ENCODE measurements at regions not wholly inside any gene's neighbourhood (a gene's known extent, or its start where the extent isn't known, plus 50 kb on each side); places are given as distances from the start of the nearest gene placed in this dataset.

GRCh38 chr18:27861539-27861938 lies 315.4 kb downstream of the CDH2 start:
- no peaks in the 10 kb centered on the region for H3K9me3 ChIP-seq
- H3K4me1 ChIP-seq, result 0 out of 2 replicates have a peak, but pooled peaks cover 10% of the 10 kb centered on the region
- no peak overlapping the region for H3K27ac ChIP-seq
- H3K9ac ChIP-seq, result no peak overlapping the region
- H3K27me3 ChIP-seq, result no peaks in the 10 kb centered on the region
- H4K20me1 ChIP-seq, result no peaks in the 10 kb centered on the region
- no peaks in the 10 kb centered on the region for H3K36me3 ChIP-seq
- H3K4me2 ChIP-seq, result no peak overlapping the region
- no peak for TF ChIP-seq Cebpa-rat (IDR thresholded peaks at IDR 0.05)
- no peak overlapping the region for H3K4me3 ChIP-seq

- H3K27ac ChIP-seq, result no peak overlapping the region
- 0 out of 2 replicates have a peak, but pooled peaks cover 10% of the 10 kb centered on the region for H3K4me1 ChIP-seq
- no peak for TF ChIP-seq Cebpa-rat (IDR thresholded peaks at IDR 0.05)
- H3K27me3 ChIP-seq, result no peaks in the 10 kb centered on the region
- H3K36me3 ChIP-seq, result no peaks in the 10 kb centered on the region
- no peaks in the 10 kb centered on the region for H4K20me1 ChIP-seq
- peak overlapping the region; percentile 16; the same call in 1 of the 2 replicates for H3K4me2 ChIP-seq
- no peaks in the 10 kb centered on the region for H3K9me3 ChIP-seq
- H3K4me3 ChIP-seq, result no peak overlapping the region
- H3K9ac ChIP-seq, result no peak overlapping the region
Measured at GRCh38 chr18:27860701-27861107, 316.2 kb downstream of the CDH2 start.

DNA sequence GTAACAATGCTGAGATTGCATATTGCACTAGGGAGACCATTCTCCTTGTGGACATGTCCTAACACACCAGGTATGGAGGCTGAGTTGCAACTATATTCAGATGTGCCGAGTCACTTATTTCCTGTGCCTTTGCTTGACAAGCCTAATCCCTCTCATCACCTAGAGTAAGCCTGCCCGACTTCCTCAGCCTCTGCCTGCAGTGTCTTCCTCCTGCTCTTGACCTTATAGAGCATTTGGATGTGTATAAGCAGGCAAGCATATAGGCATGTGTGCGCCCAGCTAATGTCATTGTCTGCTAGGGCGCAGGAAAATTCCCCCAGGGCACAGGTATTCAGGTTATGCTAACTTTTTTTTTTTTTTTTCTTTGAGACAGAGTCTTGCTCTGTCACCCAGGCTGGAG lies 316.9 kb downstream of the CDH2 start:
- Histone ChIP-seq H3K9ac (no peak overlapping the region), H3K36me3 (no peaks in the 10 kb centered on the region), H3K27ac (no peak overlapping the region), H3K27me3 (no peaks in the 10 kb centered on the region), H3K4me2 (peak overlapping the region; percentile 16; the same call in 1 of the 2 replicates), H3K9me3 (no peaks in the 10 kb centered on the region), H4K20me1 (no peaks in the 10 kb centered on the region), H3K4me3 (no peak overlapping the region), H3K4me1 (0 out of 2 replicates have a peak, but pooled peaks cover 10% of the 10 kb centered on the region)
- TF ChIP-seq Cebpa-rat (IDR thresholded peaks at IDR 0.05), result no peak

- Histone ChIP-seq H3K4me3 (no peak overlapping the region), H3K27me3 (no peaks in the 10 kb centered on the region), H3K4me1 (0 out of 2 replicates have a peak, but pooled peaks cover 10% of the 10 kb centered on the region), H4K20me1 (no peaks in the 10 kb centered on the region), H3K9me3 (no peaks in the 10 kb centered on the region), H3K27ac (no peak overlapping the region), H3K36me3 (no peaks in the 10 kb centered on the region), H3K9ac (no peak overlapping the region), H3K4me2 (no peak overlapping the region)
- TF ChIP-seq Cebpa-rat (IDR thresholded peaks at IDR 0.05), result no peak
Measured at GRCh38 chr18:27856820-27857219, 320.1 kb downstream of the CDH2 start.

DNA sequence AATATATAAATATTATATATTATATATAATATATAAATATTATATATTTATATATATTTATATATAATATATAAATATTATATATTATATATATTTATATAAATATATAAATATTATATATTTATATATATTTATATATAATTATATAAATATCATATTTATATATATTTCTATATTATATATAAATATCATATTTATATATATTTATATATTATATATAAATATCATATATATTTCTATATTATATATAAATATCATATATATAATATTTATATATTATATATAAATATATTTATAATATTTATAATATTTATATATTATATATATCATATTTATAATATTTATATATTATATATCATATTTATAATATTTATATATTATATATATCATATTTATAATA lies 321.4 kb downstream of the CDH2 start:
- Histone ChIP-seq H3K9ac (no peak overlapping the region), H3K4me2 (no peak overlapping the region), H3K36me3 (no peaks in the 10 kb centered on the region), H3K27me3 (no peaks in the 10 kb centered on the region), H3K4me1 (0 out of 2 replicates have a peak, but pooled peaks cover 6% of the 10 kb centered on the region), H3K27ac (no peak overlapping the region), H3K9me3 (no peaks in the 10 kb centered on the region), H4K20me1 (no peaks in the 10 kb centered on the region), H3K4me3 (no peak overlapping the region)
- no peak for TF ChIP-seq Cebpa-rat (IDR thresholded peaks at IDR 0.05)

- Histone ChIP-seq H3K27me3 (no peaks in the 10 kb centered on the region), H3K9ac (no peak overlapping the region), H3K9me3 (no peaks in the 10 kb centered on the region), H3K4me1 (no peaks in the 10 kb centered on the region), H3K27ac (no peak overlapping the region), H3K36me3 (no peaks in the 10 kb centered on the region), H4K20me1 (no peaks in the 10 kb centered on the region), H3K4me2 (no peak overlapping the region), H3K4me3 (no peak overlapping the region)
- no peak for TF ChIP-seq Cebpa-rat (IDR thresholded peaks at IDR 0.05)
Measured at GRCh38 chr18:27854631-27855030, 322.3 kb downstream of the CDH2 start.

DNA sequence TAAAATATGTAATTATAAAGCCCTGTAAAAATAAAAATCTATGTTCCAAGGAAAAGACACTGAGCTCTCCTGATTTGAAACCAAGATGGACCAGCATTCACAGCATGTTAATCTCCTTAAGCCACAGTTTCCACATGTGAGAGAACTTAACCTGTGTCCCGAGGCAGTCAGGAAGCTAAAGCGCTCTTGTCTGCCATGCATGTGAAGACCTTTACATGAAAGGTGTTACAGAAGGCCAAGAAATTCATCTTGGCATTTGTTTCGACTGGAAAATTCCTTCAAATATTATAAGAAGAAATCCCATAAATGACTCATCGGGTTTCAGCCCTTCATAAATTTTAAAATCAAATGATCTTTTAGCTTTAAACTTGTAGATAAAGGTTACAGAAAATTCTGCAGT lies 328.6 kb downstream of the CDH2 start:
- Histone ChIP-seq H3K4me1 (no peaks in the 10 kb centered on the region), H3K4me2 (no peak overlapping the region), H3K27ac (no peak overlapping the region), H3K4me3 (no peak overlapping the region), H3K27me3 (no peaks in the 10 kb centered on the region), H4K20me1 (no peaks in the 10 kb centered on the region), H3K9me3 (no peaks in the 10 kb centered on the region), H3K9ac (no peak overlapping the region), H3K36me3 (no peaks in the 10 kb centered on the region)
- TF ChIP-seq Cebpa-rat (IDR thresholded peaks at IDR 0.05), result no peak

DNA sequence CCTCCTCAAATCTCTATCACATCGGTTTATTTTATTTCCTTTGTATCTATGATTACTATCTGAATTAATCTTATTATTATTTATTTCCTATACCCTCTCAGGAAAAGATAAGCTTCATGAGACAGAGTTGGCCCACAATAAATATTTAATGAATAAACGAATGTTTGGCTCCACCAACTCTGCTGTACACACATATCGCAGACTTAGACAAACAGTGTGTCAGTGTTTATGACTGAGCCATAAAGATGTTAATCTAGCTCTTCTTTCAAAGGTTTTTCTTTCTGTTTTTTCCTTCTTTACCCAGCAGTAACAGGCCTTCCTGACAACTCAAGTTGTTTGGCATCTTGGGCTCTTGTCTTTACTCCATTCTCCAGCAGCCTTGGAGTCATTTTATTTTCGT lies 329.5 kb downstream of the CDH2 start:
- Histone ChIP-seq H3K27ac (no peak overlapping the region), H3K9ac (no peak overlapping the region), H3K9me3 (no peaks in the 10 kb centered on the region), H3K36me3 (no peaks in the 10 kb centered on the region), H3K27me3 (no peaks in the 10 kb centered on the region), H3K4me1 (no peaks in the 10 kb centered on the region), H3K4me3 (no peak overlapping the region), H3K4me2 (no peak overlapping the region), H4K20me1 (no peaks in the 10 kb centered on the region)
- no peak for TF ChIP-seq Cebpa-rat (IDR thresholded peaks at IDR 0.05)

GRCh38 chr18:27845897-27846296 lies 331.0 kb downstream of the CDH2 start:
- Histone ChIP-seq H3K27me3 (no peaks in the 10 kb centered on the region), H4K20me1 (no peaks in the 10 kb centered on the region), H3K4me1 (no peaks in the 10 kb centered on the region), H3K36me3 (no peaks in the 10 kb centered on the region), H3K27ac (no peak overlapping the region), H3K4me3 (no peak overlapping the region), H3K4me2 (no peak overlapping the region), H3K9ac (no peak overlapping the region), H3K9me3 (no peaks in the 10 kb centered on the region)
- no peak for TF ChIP-seq Cebpa-rat (IDR thresholded peaks at IDR 0.05)

- Histone ChIP-seq H3K4me2 (no peak overlapping the region), H3K4me1 (no peaks in the 10 kb centered on the region), H3K4me3 (no peak overlapping the region), H3K36me3 (no peaks in the 10 kb centered on the region), H3K9ac (no peak overlapping the region), H4K20me1 (no peaks in the 10 kb centered on the region), H3K9me3 (no peaks in the 10 kb centered on the region), H3K27me3 (no peaks in the 10 kb centered on the region), H3K27ac (no peak overlapping the region)
- no peak for TF ChIP-seq Cebpa-rat (IDR thresholded peaks at IDR 0.05)
Measured at GRCh38 chr18:27843783-27844777, 332.9 kb downstream of the CDH2 start.

Measured in BLaER1 (cell line).